Thyroid gland (tissue), 4 donors: ENCODE measurements at regions not wholly inside any gene's neighbourhood (a gene's known extent, or its start where the extent isn't known, plus 50 kb on each side); places are given as distances from the start of the nearest gene placed in this dataset.

Experiments used
- CTCF ChIP-seq, 6 experiments: fragments of 200-600 bp in 3 of 6; fragments of 450-650 bp in 3 of 6; sonication (generic) in 3 of 6; IDR thresholded peaks; one replicate each; pipeline ENCODE4 v1.5.1; 2016 to 2019; ENCODE audit warnings: antibody characterized with exemption in 6 of 6, mild to moderate bottlenecking in 2 of 6, inconsistent platforms in 1 of 6, moderate library complexity in 1 of 6
- POLR2A ChIP-seq, 2 donors: fragments of 450-650 bp; IDR thresholded peaks; one replicate each; pipeline ENCODE4 v1.6.1; 2017; ENCODE audit warnings: antibody characterized with exemption in 2 of 2, mild to moderate bottlenecking in 2 of 2, moderate library complexity in 1 of 2

- TF ChIP-seq CTCF (IDR thresholded peaks at IDR 0.05): no peak
- TF ChIP-seq POLR2A (IDR thresholded peaks at IDR 0.05): no peak
These were observed 106.4 kb upstream of the SDK1 start for GRCh38 chr7:3194501-3195141.
